ENCODE measurements at regions not wholly inside any gene's neighbourhood (a gene's known extent, or its start where the extent isn't known, plus 50 kb on each side); places are given as distances from the start of the nearest gene placed in this dataset.
A peak's percentile ranks its signal among the peaks of the same experiment; 100 is the strongest.

DNA sequence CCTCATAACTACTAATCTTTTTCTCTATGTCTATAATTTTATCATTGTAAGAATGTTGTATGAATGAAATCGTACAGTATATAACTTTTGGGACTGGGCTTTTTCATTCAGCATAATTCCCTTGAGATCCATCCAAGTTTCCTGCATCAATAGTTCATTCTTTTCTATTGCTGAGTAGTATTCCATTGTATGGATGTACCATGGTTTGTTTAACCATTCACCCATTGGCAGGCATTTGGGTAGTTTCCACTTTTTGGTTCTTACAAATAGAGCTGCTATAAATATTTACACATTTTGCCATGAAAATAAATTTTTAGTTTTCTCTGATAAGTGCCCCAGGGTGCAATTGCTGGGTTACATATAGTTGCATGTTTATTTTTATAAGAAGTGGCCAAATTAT is 659.8 kb downstream of the RAPGEF2 start:
- H3K4me3 ChIP-seq (replicated peaks in 1 of 4; ENCODE audit: control extremely low read depth in 1 of 4, insufficient read depth in 1 of 4, low read depth in 3 of 4, low read length in 4 of 4), result no peak overlapping the region
- H3K27me3 ChIP-seq (ENCODE audit: control insufficient read depth, insufficient read depth, low read length), result no peaks in the 10 kb centered on the region
- no peak overlapping the region for H3K27ac ChIP-seq (ENCODE audit: insufficient read depth, low read length)
- H3K4me1 ChIP-seq (ENCODE audit: control insufficient read depth, extremely low read depth, insufficient read depth, low read length), result no peaks in the 10 kb centered on the region
- H3K36me3 ChIP-seq (ENCODE audit: control insufficient read depth, insufficient read depth, low read length), result no peaks in the 10 kb centered on the region
- no peak overlapping the region for H2AFZ ChIP-seq (ENCODE audit: low read length)
- no peak for TF ChIP-seq EZH2 (IDR thresholded peaks at IDR 0.05; ENCODE audit: low read length, missing control alignments)
- TF ChIP-seq, protein P1, sequence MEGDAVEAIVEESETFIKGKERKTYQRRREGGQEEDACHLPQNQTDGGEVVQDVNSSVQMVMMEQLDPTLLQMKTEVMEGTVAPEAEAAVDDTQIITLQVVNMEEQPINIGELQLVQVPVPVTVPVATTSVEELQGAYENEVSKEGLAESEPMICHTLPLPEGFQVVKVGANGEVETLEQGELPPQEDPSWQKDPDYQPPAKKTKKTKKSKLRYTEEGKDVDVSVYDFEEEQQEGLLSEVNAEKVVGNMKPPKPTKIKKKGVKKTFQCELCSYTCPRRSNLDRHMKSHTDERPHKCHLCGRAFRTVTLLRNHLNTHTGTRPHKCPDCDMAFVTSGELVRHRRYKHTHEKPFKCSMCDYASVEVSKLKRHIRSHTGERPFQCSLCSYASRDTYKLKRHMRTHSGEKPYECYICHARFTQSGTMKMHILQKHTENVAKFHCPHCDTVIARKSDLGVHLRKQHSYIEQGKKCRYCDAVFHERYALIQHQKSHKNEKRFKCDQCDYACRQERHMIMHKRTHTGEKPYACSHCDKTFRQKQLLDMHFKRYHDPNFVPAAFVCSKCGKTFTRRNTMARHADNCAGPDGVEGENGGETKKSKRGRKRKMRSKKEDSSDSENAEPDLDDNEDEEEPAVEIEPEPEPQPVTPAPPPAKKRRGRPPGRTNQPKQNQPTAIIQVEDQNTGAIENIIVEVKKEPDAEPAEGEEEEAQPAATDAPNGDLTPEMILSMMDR (conservative IDR thresholded peaks at IDR 0.05 in 1 of 2, IDR thresholded peaks at IDR 0.05 in 1 of 2; ENCODE audit: low read depth in 1 of 2, low read length in 2 of 2), result no peak
- H3K4me2 ChIP-seq (ENCODE audit: extremely low read depth, insufficient read depth, low read length), result no peak overlapping the region
- H3K79me2 ChIP-seq (ENCODE audit: control insufficient read depth, insufficient read depth, low read length), result no peaks in the 10 kb centered on the region
- H3K9ac ChIP-seq (ENCODE audit: insufficient read depth, low read length), result no peak overlapping the region
- no peaks in the 10 kb centered on the region for H3K9me3 ChIP-seq (ENCODE audit: control insufficient read depth, insufficient read depth, low read depth, low read length)
- DNase-seq (ENCODE audit: low read depth in 2 of 2), result no peak
- no peaks in the 10 kb centered on the region for H4K20me1 ChIP-seq (ENCODE audit: control insufficient read depth, extremely low read depth, insufficient read depth, low read length)

DNA sequence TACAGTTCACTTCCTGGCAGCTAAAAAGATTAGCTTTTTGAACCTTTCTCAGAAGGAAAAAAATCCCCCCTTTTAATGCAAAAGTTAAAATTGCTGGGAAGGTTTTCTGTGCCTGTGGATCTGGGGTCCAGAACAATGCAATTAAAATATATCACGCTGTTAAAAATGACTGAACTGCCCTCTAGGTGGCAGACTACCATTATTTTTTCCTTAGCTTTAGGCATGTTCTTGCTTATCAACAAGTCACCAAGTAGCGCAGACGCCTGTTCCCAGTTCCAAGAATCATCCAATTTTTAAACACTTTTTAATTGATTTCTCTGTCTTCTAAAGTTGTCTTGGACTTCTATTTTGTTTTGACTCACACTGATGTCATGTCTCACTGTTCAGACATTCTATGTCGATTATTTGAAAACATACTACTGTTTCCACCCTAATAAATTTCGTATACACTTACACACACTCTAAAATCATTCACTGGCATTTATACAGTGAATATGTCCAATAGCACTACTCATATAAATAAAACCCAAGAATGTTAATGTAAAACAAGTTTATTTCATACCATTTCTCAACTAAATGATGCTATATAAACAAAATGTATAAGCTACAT is 661.6 kb downstream of the RAPGEF2 start:
- Histone ChIP-seq H2AFZ (ENCODE audit: low read length) (no peak overlapping the region), H3K27me3 (ENCODE audit: control insufficient read depth, insufficient read depth, low read length) (no peaks in the 10 kb centered on the region), H3K9ac (ENCODE audit: insufficient read depth, low read length) (no peak overlapping the region), H3K4me3 (replicated peaks in 1 of 4; ENCODE audit: control extremely low read depth in 1 of 4, insufficient read depth in 1 of 4, low read depth in 3 of 4, low read length in 4 of 4) (no peak overlapping the region), H3K27ac (ENCODE audit: insufficient read depth, low read length) (no peak overlapping the region), H3K36me3 (ENCODE audit: control insufficient read depth, insufficient read depth, low read length) (no peaks in the 10 kb centered on the region), H4K20me1 (ENCODE audit: control insufficient read depth, extremely low read depth, insufficient read depth, low read length) (no peaks in the 10 kb centered on the region), H3K9me3 (ENCODE audit: control insufficient read depth, insufficient read depth, low read depth, low read length) (no peaks in the 10 kb centered on the region), H3K4me1 (ENCODE audit: control insufficient read depth, extremely low read depth, insufficient read depth, low read length) (no peaks in the 10 kb centered on the region), H3K4me2 (ENCODE audit: extremely low read depth, insufficient read depth, low read length) (no peak overlapping the region), H3K79me2 (ENCODE audit: control insufficient read depth, insufficient read depth, low read length) (no peaks in the 10 kb centered on the region)
- DNase-seq (ENCODE audit: low read depth in 2 of 2), result peak; percentile 29 to 69
- TF ChIP-seq, protein P1 (conservative IDR thresholded peaks at IDR 0.05 in 1 of 2, IDR thresholded peaks at IDR 0.05 in 1 of 2; ENCODE audit: low read depth in 1 of 2, low read length in 2 of 2), result peak; percentile 30 to 41
- TF ChIP-seq EZH2 (IDR thresholded peaks at IDR 0.05; ENCODE audit: low read length, missing control alignments), result no peak

DNA sequence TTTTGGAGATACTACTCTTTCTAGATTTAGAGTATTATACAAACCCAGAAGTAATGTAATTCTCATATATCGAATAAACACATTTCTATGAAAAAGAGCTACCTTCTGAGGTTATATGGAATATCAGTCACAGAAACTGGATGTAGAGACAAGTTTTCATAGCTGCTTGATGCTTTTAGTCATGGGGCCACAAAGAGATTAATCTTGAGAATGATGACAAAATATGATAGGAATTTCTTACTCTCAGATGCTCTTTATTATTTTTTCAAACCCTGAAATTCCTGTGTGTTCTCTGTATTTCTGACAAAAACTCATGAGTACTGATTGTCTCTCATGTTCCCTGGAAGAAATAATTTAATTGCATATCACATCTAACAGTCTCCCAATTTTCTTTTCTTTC is 662.5 kb downstream of the RAPGEF2 start:
- Histone ChIP-seq H3K4me3 (replicated peaks in 1 of 4; ENCODE audit: control extremely low read depth in 1 of 4, insufficient read depth in 1 of 4, low read depth in 3 of 4, low read length in 4 of 4) (no peak overlapping the region), H3K27ac (ENCODE audit: insufficient read depth, low read length) (no peak overlapping the region), H3K4me2 (ENCODE audit: extremely low read depth, insufficient read depth, low read length) (no peak overlapping the region), H2AFZ (ENCODE audit: low read length) (no peak overlapping the region), H3K27me3 (ENCODE audit: control insufficient read depth, insufficient read depth, low read length) (no peaks in the 10 kb centered on the region), H3K4me1 (ENCODE audit: control insufficient read depth, extremely low read depth, insufficient read depth, low read length) (no peaks in the 10 kb centered on the region), H3K79me2 (ENCODE audit: control insufficient read depth, insufficient read depth, low read length) (no peaks in the 10 kb centered on the region), H3K9me3 (ENCODE audit: control insufficient read depth, insufficient read depth, low read depth, low read length) (no peaks in the 10 kb centered on the region), H3K9ac (ENCODE audit: insufficient read depth, low read length) (no peak overlapping the region), H4K20me1 (ENCODE audit: control insufficient read depth, extremely low read depth, insufficient read depth, low read length) (no peaks in the 10 kb centered on the region), H3K36me3 (ENCODE audit: control insufficient read depth, insufficient read depth, low read length) (no peaks in the 10 kb centered on the region)
- peak in 1 of 2 donors; percentile 74 for DNase-seq (ENCODE audit: low read depth in 2 of 2)
- no peak for TF ChIP-seq EZH2 (IDR thresholded peaks at IDR 0.05; ENCODE audit: low read length, missing control alignments)
- TF ChIP-seq, protein P1 (conservative IDR thresholded peaks at IDR 0.05 in 1 of 2, IDR thresholded peaks at IDR 0.05 in 1 of 2; ENCODE audit: low read depth in 1 of 2, low read length in 2 of 2), result no peak

Data from fibroblast of lung (primary cell).